ENCODE measurements at regions not wholly inside any gene's neighbourhood (a gene's known extent, or its start where the extent isn't known, plus 50 kb on each side); places are given as distances from the start of the nearest gene placed in this dataset.
"Not testable (repeated sequence)": the region's sequence is repeated elsewhere in the genome, so short reads cannot be mapped to it uniquely, and the experiment has no call there.

DNA sequence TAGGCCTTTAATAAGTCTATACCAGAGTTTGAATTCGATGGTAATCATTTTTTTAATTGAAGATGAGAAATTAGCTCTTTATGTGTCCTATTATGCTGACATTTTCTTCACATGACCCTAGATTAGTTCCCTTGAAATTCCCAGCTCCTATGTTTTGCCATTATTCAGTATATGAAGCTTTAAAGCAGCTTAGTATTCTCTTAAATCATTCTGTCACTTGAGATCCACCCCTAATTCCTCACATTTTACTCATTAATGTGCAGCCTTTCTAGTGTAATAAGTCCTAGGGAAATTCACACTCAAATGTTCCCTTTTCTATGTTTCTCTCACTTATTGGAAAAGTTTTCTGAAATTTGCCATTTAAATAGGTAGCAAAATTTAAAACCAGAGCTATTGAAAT is 704.5 kb upstream of the B3GALT2 start:
- no peak overlapping the region for H2AFZ ChIP-seq (ENCODE audit: low read length)
- H3K27me3 ChIP-seq (ENCODE audit: insufficient read depth, low read length) = no peaks in the 10 kb centered on the region
- peaks cover 3% of the 10 kb centered on the region for H3K9me3 ChIP-seq (ENCODE audit: low read depth, low read length)
- H3K4me1 ChIP-seq (ENCODE audit: insufficient read depth, low read length) = no peaks in the 10 kb centered on the region
- no peaks in the 10 kb centered on the region for H4K20me1 ChIP-seq (ENCODE audit: insufficient read depth, low read length)
- H3K36me3 ChIP-seq (ENCODE audit: insufficient read depth, low read length) = no peaks in the 10 kb centered on the region
- no peak for DNase-seq (ENCODE audit: insufficient read length, low spot score, missing footprints)
- no peaks in the 10 kb centered on the region for H3K79me2 ChIP-seq (ENCODE audit: insufficient read depth, low read length)
- no peak overlapping the region for H3K4me3 ChIP-seq (ENCODE audit: insufficient read depth, low read length)
- no peak overlapping the region for H3K27ac ChIP-seq (ENCODE audit: low read depth, low read length)
- no peak overlapping the region for H3K4me2 ChIP-seq (ENCODE audit: insufficient read depth, low read length)
- TF ChIP-seq, protein P1, sequence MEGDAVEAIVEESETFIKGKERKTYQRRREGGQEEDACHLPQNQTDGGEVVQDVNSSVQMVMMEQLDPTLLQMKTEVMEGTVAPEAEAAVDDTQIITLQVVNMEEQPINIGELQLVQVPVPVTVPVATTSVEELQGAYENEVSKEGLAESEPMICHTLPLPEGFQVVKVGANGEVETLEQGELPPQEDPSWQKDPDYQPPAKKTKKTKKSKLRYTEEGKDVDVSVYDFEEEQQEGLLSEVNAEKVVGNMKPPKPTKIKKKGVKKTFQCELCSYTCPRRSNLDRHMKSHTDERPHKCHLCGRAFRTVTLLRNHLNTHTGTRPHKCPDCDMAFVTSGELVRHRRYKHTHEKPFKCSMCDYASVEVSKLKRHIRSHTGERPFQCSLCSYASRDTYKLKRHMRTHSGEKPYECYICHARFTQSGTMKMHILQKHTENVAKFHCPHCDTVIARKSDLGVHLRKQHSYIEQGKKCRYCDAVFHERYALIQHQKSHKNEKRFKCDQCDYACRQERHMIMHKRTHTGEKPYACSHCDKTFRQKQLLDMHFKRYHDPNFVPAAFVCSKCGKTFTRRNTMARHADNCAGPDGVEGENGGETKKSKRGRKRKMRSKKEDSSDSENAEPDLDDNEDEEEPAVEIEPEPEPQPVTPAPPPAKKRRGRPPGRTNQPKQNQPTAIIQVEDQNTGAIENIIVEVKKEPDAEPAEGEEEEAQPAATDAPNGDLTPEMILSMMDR (IDR thresholded peaks at IDR 0.05; ENCODE audit: extremely low read depth, low read depth, low read length) = no peak

DNA sequence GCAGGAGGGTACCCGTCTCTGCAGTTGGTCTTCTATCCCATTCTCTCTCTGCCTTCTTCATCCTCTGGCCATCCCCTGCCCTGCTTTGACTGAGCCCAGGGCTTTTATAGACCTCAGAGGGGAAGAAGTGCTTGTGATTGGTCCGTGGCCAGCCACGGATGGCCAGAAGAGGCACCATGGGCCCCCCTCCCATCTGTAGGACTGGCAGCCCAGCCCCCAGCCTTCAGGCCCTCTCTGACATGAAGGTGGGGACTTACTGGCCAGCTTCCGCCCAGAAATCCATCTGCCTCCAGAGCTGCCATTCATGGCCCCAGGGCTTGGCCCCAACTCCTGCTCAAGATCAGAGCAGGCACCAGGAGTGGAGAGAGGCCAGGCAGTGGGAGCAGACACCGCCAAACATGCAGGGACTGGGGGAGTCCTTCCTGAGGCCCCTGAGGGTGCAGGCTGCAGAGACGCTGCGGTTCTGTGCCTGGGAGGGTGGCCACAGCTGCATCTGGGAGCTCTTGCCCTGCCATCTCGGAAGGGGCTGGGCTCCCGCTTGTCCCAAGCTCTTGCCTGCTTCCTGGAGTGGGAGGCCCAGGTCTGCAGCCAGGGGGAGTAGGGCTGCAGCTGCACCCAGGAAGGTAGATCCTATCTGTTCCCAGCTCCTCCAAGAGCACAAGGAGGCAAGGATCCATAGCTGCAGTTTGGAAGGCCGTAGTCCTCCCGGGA is 698.6 kb upstream of the B3GALT2 start:
- no peak overlapping the region for H3K27ac ChIP-seq (ENCODE audit: low read depth, low read length)
- no peaks in the 10 kb centered on the region for H3K36me3 ChIP-seq (ENCODE audit: insufficient read depth, low read length)
- no peaks in the 10 kb centered on the region for H3K79me2 ChIP-seq (ENCODE audit: insufficient read depth, low read length)
- no peak for DNase-seq (ENCODE audit: insufficient read length, low spot score, missing footprints)
- H3K9me3 ChIP-seq (ENCODE audit: low read depth, low read length) = peaks cover 3% of the 10 kb centered on the region
- no peaks in the 10 kb centered on the region for H4K20me1 ChIP-seq (ENCODE audit: insufficient read depth, low read length)
- TF ChIP-seq, protein P1 (IDR thresholded peaks at IDR 0.05; ENCODE audit: extremely low read depth, low read depth, low read length) = no peak
- H3K4me1 ChIP-seq (ENCODE audit: insufficient read depth, low read length) = no peaks in the 10 kb centered on the region
- H2AFZ ChIP-seq (ENCODE audit: low read length) = no peak overlapping the region
- no peaks in the 10 kb centered on the region for H3K27me3 ChIP-seq (ENCODE audit: insufficient read depth, low read length)
- no peak overlapping the region for H3K4me2 ChIP-seq (ENCODE audit: insufficient read depth, low read length)
- no peak overlapping the region for H3K4me3 ChIP-seq (ENCODE audit: insufficient read depth, low read length)

DNA sequence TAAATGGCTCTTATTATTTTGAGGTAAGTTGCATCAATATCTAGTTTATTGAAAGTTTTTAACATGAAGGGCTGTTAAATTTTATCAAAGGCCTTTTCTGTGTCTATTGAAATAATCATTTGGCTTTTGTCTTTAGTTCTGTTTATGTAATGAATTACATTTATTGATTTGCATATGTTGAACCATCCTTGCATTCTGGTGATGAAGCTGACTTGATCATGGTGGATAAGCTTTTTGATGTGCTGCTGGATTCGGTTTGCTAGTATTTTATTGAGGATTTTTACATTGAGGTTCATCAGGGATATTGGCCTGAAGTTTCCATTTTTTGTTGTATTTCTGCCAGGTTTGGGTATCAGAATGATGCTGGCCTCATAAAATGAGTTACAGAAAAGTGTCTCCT is 691.5 kb upstream of the B3GALT2 start:
- not testable (repeated sequence) for H3K79me2 ChIP-seq (ENCODE audit: insufficient read depth, low read length); H2AFZ ChIP-seq (ENCODE audit: low read length); H3K27me3 ChIP-seq (ENCODE audit: insufficient read depth, low read length); H3K9me3 ChIP-seq (ENCODE audit: low read depth, low read length); H3K4me1 ChIP-seq (ENCODE audit: insufficient read depth, low read length); H3K36me3 ChIP-seq (ENCODE audit: insufficient read depth, low read length); H3K4me3 ChIP-seq (ENCODE audit: insufficient read depth, low read length); H3K4me2 ChIP-seq (ENCODE audit: insufficient read depth, low read length); DNase-seq (ENCODE audit: insufficient read length, low spot score, missing footprints); H3K27ac ChIP-seq (ENCODE audit: low read depth, low read length); H4K20me1 ChIP-seq (ENCODE audit: insufficient read depth, low read length)

DNA sequence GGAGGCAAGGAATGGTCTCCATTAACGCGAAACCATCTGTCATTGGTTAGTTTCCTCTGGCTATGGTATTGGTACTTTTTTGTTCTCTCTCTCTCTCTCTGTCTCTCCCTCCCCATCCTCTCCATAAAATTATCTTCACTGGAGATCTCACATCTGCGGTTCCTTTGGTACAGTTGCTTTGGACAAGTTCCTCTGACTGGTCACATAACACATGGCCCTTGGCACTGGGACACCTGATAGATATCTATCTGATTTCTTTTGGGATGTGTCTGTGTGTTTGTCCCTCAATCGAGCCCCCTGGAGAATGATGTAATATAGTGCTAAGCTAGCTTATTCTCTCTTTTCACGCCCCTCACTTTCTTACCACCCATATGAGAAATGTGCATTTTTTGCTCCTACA is 682.0 kb upstream of the B3GALT2 start:
- Histone ChIP-seq H3K9me3 (ENCODE audit: low read depth, low read length) (no peaks in the 10 kb centered on the region), H3K79me2 (ENCODE audit: insufficient read depth, low read length) (no peaks in the 10 kb centered on the region), H4K20me1 (ENCODE audit: insufficient read depth, low read length) (no peaks in the 10 kb centered on the region), H3K4me2 (ENCODE audit: insufficient read depth, low read length) (no peak overlapping the region), H2AFZ (ENCODE audit: low read length) (no peak overlapping the region), H3K27ac (ENCODE audit: low read depth, low read length) (no peak overlapping the region), H3K4me3 (ENCODE audit: insufficient read depth, low read length) (no peak overlapping the region), H3K27me3 (ENCODE audit: insufficient read depth, low read length) (no peaks in the 10 kb centered on the region), H3K4me1 (ENCODE audit: insufficient read depth, low read length) (no peaks in the 10 kb centered on the region), H3K36me3 (ENCODE audit: insufficient read depth, low read length) (no peaks in the 10 kb centered on the region)
- no peak for DNase-seq (ENCODE audit: insufficient read length, low spot score, missing footprints)
- TF ChIP-seq, protein P1 (IDR thresholded peaks at IDR 0.05; ENCODE audit: extremely low read depth, low read depth, low read length) = no peak

All from osteoblast (primary cell).